Epithelial cell of esophagus (primary cell): ENCODE measurements at regions not wholly inside any gene's neighbourhood (a gene's known extent, or its start where the extent isn't known, plus 50 kb on each side); places are given as distances from the start of the nearest gene placed in this dataset.
"Not testable (repeated sequence)": the region's sequence is repeated elsewhere in the genome, so short reads cannot be mapped to it uniquely, and the experiment has no call there.

ENCODE experiments used
- DNase-seq: peaks from one replicate; pipeline ENCODE4 v3.0.0; 2010; ENCODE audit warnings: low read depth
- H3K4me3 ChIP-seq: 2 replicates; pipeline ENCODE4 v1.5.1; 2011; ENCODE audit warnings: mild to moderate bottlenecking, low read length, control low read depth
- TF ChIP-seq, protein P1 (sequence below): IDR thresholded peaks from 2 replicates; pipeline ENCODE4 v1.5.1; 2011; ENCODE audit warnings: low read depth, mild to moderate bottlenecking, low read length, control low read depth, inconsistent platforms; ENCODE audit not compliant: insufficient read depth; ENCODE audit errors: missing control alignments

DNA sequence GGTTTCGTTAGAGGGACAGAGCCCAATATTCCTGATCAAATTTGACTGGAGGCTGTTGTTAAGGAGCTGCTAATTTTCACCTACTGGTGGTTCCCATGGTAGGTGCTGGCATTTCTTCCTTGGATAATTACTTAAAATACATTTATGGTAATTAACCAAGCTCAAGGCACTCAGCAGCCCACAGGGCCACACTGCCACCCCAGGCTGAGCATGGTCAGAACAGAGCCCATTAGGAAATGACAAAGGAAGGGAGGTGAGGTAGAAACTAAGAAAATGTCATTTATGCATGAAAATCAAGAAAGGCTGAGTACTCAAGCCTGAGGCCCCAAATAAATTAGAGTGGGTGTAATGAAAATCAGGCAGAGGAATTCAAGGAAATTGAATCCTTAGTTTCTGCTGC lies 510.2 kb upstream of the GYPC start:
- H3K4me3 ChIP-seq: no peak overlapping the region
- TF ChIP-seq, protein P1, sequence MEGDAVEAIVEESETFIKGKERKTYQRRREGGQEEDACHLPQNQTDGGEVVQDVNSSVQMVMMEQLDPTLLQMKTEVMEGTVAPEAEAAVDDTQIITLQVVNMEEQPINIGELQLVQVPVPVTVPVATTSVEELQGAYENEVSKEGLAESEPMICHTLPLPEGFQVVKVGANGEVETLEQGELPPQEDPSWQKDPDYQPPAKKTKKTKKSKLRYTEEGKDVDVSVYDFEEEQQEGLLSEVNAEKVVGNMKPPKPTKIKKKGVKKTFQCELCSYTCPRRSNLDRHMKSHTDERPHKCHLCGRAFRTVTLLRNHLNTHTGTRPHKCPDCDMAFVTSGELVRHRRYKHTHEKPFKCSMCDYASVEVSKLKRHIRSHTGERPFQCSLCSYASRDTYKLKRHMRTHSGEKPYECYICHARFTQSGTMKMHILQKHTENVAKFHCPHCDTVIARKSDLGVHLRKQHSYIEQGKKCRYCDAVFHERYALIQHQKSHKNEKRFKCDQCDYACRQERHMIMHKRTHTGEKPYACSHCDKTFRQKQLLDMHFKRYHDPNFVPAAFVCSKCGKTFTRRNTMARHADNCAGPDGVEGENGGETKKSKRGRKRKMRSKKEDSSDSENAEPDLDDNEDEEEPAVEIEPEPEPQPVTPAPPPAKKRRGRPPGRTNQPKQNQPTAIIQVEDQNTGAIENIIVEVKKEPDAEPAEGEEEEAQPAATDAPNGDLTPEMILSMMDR: no peak
- DNase-seq: no peak

DNA sequence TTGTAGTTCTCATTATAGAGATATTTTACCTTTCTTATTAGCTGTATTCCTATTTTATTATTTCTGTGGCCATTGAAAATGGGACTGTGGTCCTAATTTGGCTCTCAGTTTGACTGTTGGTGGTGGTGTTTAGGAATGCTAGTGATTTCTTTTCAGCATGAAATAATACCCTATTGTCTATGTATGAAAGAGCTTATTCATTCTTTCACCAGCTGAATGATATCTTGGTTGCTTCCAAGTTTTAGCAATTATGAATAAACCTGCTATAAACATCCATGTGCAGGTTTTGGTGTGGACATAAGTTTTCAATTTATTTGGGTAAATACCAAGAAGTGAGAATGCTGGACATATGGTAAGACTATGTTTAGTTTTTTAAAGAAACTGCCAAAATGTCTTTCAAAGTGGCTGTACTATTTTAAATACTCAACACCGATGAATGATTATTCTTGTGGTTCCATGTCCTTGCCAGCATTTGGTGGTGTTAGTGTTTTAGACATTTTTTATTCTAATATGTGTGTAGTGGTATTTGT lies 501.6 kb upstream of the GYPC start:
- TF ChIP-seq, protein P1: no peak
- no peak for DNase-seq
- H3K4me3 ChIP-seq: no peak overlapping the region

DNA sequence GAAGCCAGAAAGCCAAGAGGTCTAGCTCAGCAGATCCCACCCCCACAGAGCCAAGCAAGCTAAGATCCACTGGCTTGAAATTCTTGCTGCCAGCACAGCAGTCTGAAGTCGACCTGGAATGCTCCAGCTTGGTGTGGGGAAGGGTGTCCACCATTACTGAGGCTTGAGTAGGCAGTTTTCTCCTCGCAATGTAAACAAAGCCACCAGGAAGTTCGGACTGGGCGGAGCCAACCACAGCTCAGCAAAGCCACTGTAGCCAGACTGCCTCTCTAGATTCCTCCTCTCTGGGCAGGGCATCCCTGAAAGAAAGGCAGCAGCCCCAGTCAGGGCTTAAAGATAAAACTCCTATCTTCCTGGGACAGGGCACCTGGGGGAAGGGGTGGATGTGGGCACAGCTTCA lies 495.0 kb upstream of the GYPC start:
- DNase-seq, H3K4me3 ChIP-seq: not testable (repeated sequence)

DNA sequence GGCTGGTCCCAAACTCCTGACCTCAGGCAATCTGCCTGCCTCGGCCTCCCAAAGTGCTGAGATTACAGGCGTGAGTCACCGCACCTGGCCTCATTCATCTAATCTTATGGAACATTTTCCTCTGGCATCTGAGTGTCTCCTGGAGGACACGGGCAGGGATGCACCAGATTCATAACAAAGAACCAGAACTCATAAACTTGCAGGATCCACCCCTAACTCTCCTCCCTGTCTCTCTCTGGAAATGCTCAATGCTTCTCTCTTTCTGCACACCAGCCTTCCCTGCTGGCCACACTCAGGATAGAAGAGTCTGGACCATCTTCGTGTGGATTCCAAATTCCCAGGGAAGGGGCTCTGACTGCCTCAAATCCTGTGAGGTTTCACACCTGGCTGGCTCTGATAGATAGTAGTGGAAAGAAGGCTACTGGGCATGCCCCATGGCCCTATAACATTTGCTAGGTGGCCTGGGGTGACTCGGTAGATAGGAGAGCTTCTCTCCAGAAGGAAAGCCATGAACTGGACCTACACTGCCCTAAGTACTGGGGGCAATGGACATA lies 483.2 kb upstream of the GYPC start:
- no peak overlapping the region for H3K4me3 ChIP-seq
- TF ChIP-seq, protein P1: no peak
- no peak for DNase-seq

DNA sequence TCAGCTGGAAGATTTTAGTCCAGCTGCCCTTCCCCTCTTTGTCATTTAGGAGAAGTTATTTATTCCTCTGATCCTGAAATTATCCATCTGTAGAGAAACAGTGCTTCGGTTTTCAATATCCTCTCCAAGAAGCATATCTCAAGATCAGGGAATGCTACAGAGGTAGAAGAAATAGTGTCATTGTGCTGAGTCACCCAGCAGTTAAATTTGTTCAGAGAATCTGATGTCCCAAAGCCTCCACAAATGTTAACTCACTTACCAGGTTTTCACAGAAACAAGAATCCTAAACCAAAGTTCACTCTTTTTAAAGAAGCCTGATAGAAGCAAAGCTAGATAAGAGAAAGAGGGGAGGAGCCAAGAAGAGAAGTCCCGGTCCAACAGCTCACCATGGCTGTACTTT lies 480.7 kb upstream of the GYPC start:
- no peak for DNase-seq

DNA sequence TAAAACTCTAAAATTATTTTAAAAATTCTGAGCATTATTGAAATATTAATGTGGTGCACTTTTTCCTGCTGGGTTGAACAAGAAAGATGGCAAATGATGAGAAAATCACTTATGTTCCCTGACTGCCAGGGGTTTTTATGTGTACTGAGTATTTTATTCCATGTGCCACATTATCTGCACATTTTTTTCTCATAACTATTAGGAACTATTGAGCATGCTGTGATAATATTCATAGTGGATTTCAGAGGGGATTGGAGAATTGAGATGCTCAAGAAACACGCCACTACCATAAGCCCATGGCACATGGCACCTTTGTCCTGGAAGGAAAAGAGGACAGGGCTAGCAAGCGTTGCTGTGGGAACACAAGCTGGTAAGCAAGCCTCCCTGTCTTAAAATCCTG lies 478.5 kb upstream of the GYPC start:
- H3K4me3 ChIP-seq: no peak overlapping the region
- TF ChIP-seq, protein P1: no peak

More for the DNA sequence above, 480.7 kb upstream of the GYPC start:
- H3K4me3 ChIP-seq: no peak overlapping the region
- TF ChIP-seq, protein P1: no peak

DNA sequence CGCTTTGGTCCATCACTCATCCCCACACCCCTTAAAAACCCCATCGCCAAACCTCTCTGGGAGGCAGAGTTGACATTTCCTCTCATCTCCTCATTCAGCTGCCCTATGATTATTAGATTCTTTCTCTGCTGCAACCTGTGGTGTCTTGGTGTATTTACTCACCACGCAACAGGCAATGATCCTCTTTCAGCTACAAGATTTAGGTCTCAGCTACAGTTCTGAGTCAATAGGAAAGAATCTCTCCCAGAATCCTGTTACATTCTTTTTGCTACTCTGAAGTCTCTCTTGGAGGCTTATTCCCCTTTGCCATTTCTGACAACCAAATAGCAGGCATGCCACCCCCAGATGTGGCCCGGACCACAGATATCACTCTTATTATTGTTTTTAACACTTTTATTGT lies 468.3 kb upstream of the GYPC start:
- TF ChIP-seq, protein P1: no peak
- no peak for DNase-seq
- H3K4me3 ChIP-seq: no peak overlapping the region

More for the DNA sequence above, 478.5 kb upstream of the GYPC start:
- DNase-seq: no peak

DNA sequence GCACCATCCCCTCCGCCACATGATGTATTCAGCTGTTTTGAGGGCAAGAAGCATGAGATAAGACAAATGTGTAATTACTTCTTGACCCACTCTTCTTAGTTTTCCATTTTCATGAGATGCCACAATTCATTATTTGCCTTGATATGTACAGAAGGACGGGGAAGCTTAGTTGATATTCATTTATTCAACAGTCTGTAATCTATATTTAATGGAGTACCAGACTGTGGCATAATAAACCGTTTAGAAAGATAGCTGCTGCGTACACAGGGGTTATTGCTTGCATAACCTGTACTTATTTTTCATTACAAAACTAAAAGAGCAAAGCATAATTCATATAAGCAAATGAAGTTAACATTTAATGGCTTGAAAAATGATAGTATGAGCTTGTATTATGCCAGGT lies 466.4 kb upstream of the GYPC start:
- TF ChIP-seq, protein P1: no peak
- H3K4me3 ChIP-seq: no peak overlapping the region
- DNase-seq: no peak
